A549 (cell line): ENCODE measurements at regions not wholly inside any gene's neighbourhood (a gene's known extent, or its start where the extent isn't known, plus 50 kb on each side); places are given as distances from the start of the nearest gene placed in this dataset.

Source experiments
- ATAC-seq, 2 experiments: fragments of 200-7000 bp in 1 of 2; fragments of >200 bp in 1 of 2; cut with Nextera tagmentation in 1 of 2; cut with Tn5 transposase in 1 of 2; 3 replicates each; pipeline versions ENCODE4 v1.8.0 to v1.9.1; 2018 to 2020; ENCODE audit warnings: mild to moderate bottlenecking in 1 of 2, moderate library complexity in 1 of 2
- CTCF ChIA-PET: fragments of 300-600 bp; sonication (Branson Sonifier 250); formaldehyde crosslinking; extraction: SDS; loops from one replicate; lab custom pipeline; 2021; ENCODE audit warnings: antibody characterized with exemption, inconsistent platforms; lab: Yijun Ruan, JAX
- POLR2A ChIA-PET: fragments of 350-600 bp; formaldehyde crosslinking; extraction: SDS; loops from one replicate; lab custom pipeline; 2021; ENCODE audit warnings: antibody characterized with exemption, inconsistent platforms; lab: Yijun Ruan, JAX
- DNase-seq, 2 experiments: peaks; one replicate each; pipeline versions ENCODE4 v3.0.0 to v3.0.0-alpha.2; 2011 to 2016; ENCODE audit warnings: low read depth in 1 of 2, low spot score in 1 of 2
- FAIRE-seq: peaks from 2 replicates; lab custom pipeline; 2011; peaks lifted over from hg19 to GRCh38; lab: Jason Lieb, UNC
- H3K27ac ChIP-seq, 2 experiments: fragments of >200 bp; sonication (Bioruptor Twin); formaldehyde crosslinking; 3 replicates each; pipeline ENCODE4 v1.5.1; 2016 to 2017
- H3K4me1 ChIP-seq: fragments of >200 bp; sonication (Bioruptor Twin); formaldehyde crosslinking; 3 replicates; pipeline ENCODE4 v1.6.1; 2016
- H3K4me2 ChIP-seq: fragments of >200 bp; sonication (Bioruptor Twin); formaldehyde crosslinking; 3 replicates; pipeline ENCODE4 v1.6.1; 2016
- H3K4me3 ChIP-seq: fragments of >200 bp; sonication (Bioruptor Twin); formaldehyde crosslinking; 3 replicates; pipeline ENCODE4 v1.5.1; 2016
- H3K9me3 ChIP-seq: fragments of >200 bp; sonication (Bioruptor Twin); formaldehyde crosslinking; 3 replicates; pipeline ENCODE4 v1.6.1; 2016
- BHLHE40 ChIP-seq: IDR thresholded peaks from 2 replicates; pipeline ENCODE4 v1.6.1; 2012; ENCODE audit warnings: low read depth, low read length, inconsistent platforms
- CBX2 ChIP-seq: fragments of 200-600 bp; sonication (generic); IDR thresholded peaks from 2 replicates; pipeline ENCODE4 v1.6.1; 2016; ENCODE audit warnings: low read depth, mild to moderate bottlenecking, borderline replicate concordance
- CEBPB ChIP-seq, 2 experiments: fragments of >200 bp in 1 of 2; sonication (Bioruptor Twin) in 1 of 2; formaldehyde crosslinking in 1 of 2; IDR thresholded peaks; 2 replicates each; pipeline ENCODE4 v1.6.1; 2012 to 2016
- CHD2 ChIP-seq: fragments of 150-350 bp; IDR thresholded peaks from 2 replicates; pipeline ENCODE4 v1.6.1; 2014; ENCODE audit warnings: low read length; ENCODE audit not compliant: partially characterized antibody
- FOSL2 ChIP-seq, 2 experiments: fragments of 450-650 bp in 1 of 2; fragments of >200 bp in 1 of 2; sonication (Bioruptor Twin) in 1 of 2; formaldehyde crosslinking; IDR thresholded peaks; 2 replicates each; pipeline versions ENCODE4 v1.5.0 to v1.6.1; 2016 to 2020; ENCODE audit warnings: mild to moderate bottlenecking in 1 of 2, moderate library complexity in 1 of 2
- GATA3 ChIP-seq: IDR thresholded peaks from 2 replicates; pipeline ENCODE4 v1.6.1; 2012; ENCODE audit warnings: borderline replicate concordance
- HDAC2 ChIP-seq: fragments of 200-600 bp; sonication (generic); IDR thresholded peaks from 2 replicates; pipeline ENCODE4 v1.6.1; 2016
- HEYL ChIP-seq: fragments of 250-450 bp; sonication (Bioruptor Pico); IDR thresholded peaks from 2 replicates; pipeline ENCODE4 v1.8.0; 2021; ENCODE audit warnings: mild to moderate bottlenecking, moderate library complexity
- HOXA7 ChIP-seq: fragments of 250-450 bp; sonication (Bioruptor Pico); IDR thresholded peaks from 2 replicates; pipeline ENCODE4 v1.5.0; 2020; ENCODE audit warnings: mild to moderate bottlenecking, moderate library complexity
- JUN ChIP-seq, 2 experiments: fragments of >200 bp; sonication (Bioruptor Twin); formaldehyde crosslinking; IDR thresholded peaks; 2 replicates in 1 of 2; 3 replicates in 1 of 2; pipeline ENCODE4 v1.6.1; 2016 to 2017
- JUNB ChIP-seq: fragments of >200 bp; sonication (Bioruptor Twin); formaldehyde crosslinking; IDR thresholded peaks from 2 replicates; pipeline ENCODE4 v1.6.1; 2016
- KDM1A ChIP-seq: fragments of 200-600 bp; sonication (generic); IDR thresholded peaks from 2 replicates; pipeline ENCODE4 v1.6.1; 2016; ENCODE audit warnings: low read depth, mild to moderate bottlenecking
- KDM5A ChIP-seq: fragments of 200-600 bp; sonication (generic); IDR thresholded peaks from 2 replicates; pipeline ENCODE4 v1.6.1; 2016; ENCODE audit warnings: antibody characterized with exemption, mild to moderate bottlenecking
- MAZ ChIP-seq: fragments of 150-350 bp; IDR thresholded peaks from 2 replicates; pipeline ENCODE4 v1.6.1; 2014; ENCODE audit warnings: antibody characterized with exemption, low read depth, low read length, borderline replicate concordance
- MYC ChIP-seq: IDR thresholded peaks from 2 replicates; pipeline ENCODE4 v1.6.1; 2012; ENCODE audit warnings: mild to moderate bottlenecking, inconsistent platforms, low read length, improper control_type of control experiment, borderline replicate concordance
- NPAS2 ChIP-seq: fragments of 250-450 bp; sonication (Bioruptor Pico); IDR thresholded peaks from 2 replicates; pipeline ENCODE4 v1.8.0; 2022; ENCODE audit warnings: mild to moderate bottlenecking, moderate library complexity, borderline replicate concordance
- NR3C1 ChIP-seq: fragments of >200 bp; sonication (Bioruptor Twin); formaldehyde crosslinking; IDR thresholded peaks from 3 replicates; pipeline ENCODE4 v1.6.1; 2017
- REST ChIP-seq: fragments of 200-600 bp; sonication (generic); IDR thresholded peaks from 2 replicates; pipeline ENCODE4 v1.6.1; 2016; ENCODE audit warnings: antibody characterized with exemption, mild to moderate bottlenecking, moderate library complexity
- SMC3 ChIP-seq: fragments of >200 bp; sonication (Bioruptor Twin); formaldehyde crosslinking; IDR thresholded peaks from 3 replicates; pipeline ENCODE4 v1.6.1; 2018; ENCODE audit warnings: inconsistent platforms
- TFCP2L1 ChIP-seq: fragments of 250-450 bp; sonication (Bioruptor Pico); IDR thresholded peaks from 2 replicates; pipeline ENCODE4 v1.5.0; 2021; ENCODE audit warnings: mild to moderate bottlenecking
- TP53 ChIP-seq: fragments of 250-450 bp; sonication (Bioruptor Pico); IDR thresholded peaks from 2 replicates; pipeline ENCODE4 v1.5.0; 2021; ENCODE audit warnings: mild to moderate bottlenecking, moderate library complexity
- ZC3H11A ChIP-seq: fragments of 450-650 bp; IDR thresholded peaks from 2 replicates; pipeline ENCODE4 v1.6.1; 2014; ENCODE audit warnings: antibody characterized with exemption, mild to moderate bottlenecking
- ZNF302 ChIP-seq: fragments of 250-450 bp; sonication (Bioruptor Pico); IDR thresholded peaks from 2 replicates; pipeline ENCODE4 v1.9.0; 2021; ENCODE audit warnings: inconsistent platforms, mild to moderate bottlenecking, moderate library complexity
- ZSCAN20 ChIP-seq: fragments of 250-450 bp; sonication (Bioruptor Pico); IDR thresholded peaks from 2 replicates; pipeline ENCODE4 v1.8.0; 2022; ENCODE audit warnings: mild to moderate bottlenecking, moderate library complexity
- WGBS: methylation state at CpG from one replicate; pipeline ENCODE4 v1.1.6; 2017; ENCODE audit errors: missing lambda C conversion rate; 5-methylcytosine and 5-hydroxymethylcytosine counted together
- TF ChIP-seq, protein P1 (sequence below): fragments of >200 bp; sonication (Bioruptor Twin); formaldehyde crosslinking; IDR thresholded peaks from 3 replicates; pipeline ENCODE4 v1.6.1; 2016
- TF ChIP-seq, protein P2 (sequence below): fragments of 450-650 bp; IDR thresholded peaks from 2 replicates; pipeline ENCODE4 v1.6.1; 2014; ENCODE audit warnings: antibody characterized with exemption
- TF ChIP-seq, protein P3 (sequence below): fragments of 250-450 bp; sonication (Bioruptor Pico); IDR thresholded peaks from 2 replicates; pipeline ENCODE4 v1.5.0; 2021; ENCODE audit warnings: mild to moderate bottlenecking, moderate library complexity, borderline replicate concordance

DNA sequence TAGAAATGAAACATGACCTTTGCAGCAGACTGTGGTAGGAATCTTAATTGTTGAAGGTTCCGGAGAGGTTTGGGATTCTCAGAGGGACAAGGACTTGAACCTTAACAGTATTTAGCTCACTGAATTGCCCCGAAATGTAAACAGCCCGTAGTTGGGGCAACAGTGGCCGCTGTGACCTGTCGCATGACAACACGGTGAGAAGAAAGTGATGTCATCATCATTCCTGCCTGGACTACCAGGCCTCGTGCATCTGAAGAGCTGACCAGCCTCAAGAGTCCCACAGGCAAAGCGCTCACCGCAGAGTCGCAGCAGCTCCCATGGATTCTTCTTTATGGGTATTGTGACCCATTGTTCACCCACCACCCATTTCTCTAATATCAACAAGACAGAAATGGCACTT is 250.6 kb downstream of the KLF6 start (continued):
- TF ChIP-seq, protein P1, sequence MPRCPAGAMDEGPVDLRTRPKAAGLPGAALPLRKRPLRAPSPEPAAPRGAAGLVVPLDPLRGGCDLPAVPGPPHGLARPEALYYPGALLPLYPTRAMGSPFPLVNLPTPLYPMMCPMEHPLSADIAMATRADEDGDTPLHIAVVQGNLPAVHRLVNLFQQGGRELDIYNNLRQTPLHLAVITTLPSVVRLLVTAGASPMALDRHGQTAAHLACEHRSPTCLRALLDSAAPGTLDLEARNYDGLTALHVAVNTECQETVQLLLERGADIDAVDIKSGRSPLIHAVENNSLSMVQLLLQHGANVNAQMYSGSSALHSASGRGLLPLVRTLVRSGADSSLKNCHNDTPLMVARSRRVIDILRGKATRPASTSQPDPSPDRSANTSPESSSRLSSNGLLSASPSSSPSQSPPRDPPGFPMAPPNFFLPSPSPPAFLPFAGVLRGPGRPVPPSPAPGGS = no peak
- TF ChIP-seq ZC3H11A (no peak), KDM5A (no peak)
- TF ChIP-seq, all 56 proteins: peak for 0

- no peaks in the 10 kb centered on the region for H3K9me3 ChIP-seq
- H3K4me2 ChIP-seq = peak overlapping the region; percentile 71
- ChIA-PET CTCF (interaction anchor here (0.7 kb wide), 1 partner anchor 10 kb away, joined by 3 read pairs; no protein-coding TSS in a partner anchor), POLR2A (no interaction called here)
- DNase-seq (no peak), FAIRE-seq (no peak), ATAC-seq (no peak; a peak in 1 of 6 replicates)
- 68% methylated on average over 3 of the region's 3 CpGs for WGBS
- H3K4me3 ChIP-seq = no peak overlapping the region
- peaks cover 19% of the 10 kb centered on the region for H3K4me1 ChIP-seq
- TF ChIP-seq FOSL2 (IDR thresholded peaks at IDR 0.05) (no peak), FOSL2 (CRISPR knock-in tag; IDR thresholded peaks at IDR 0.05) (no peak; the same call in 1 of the 2 replicates), NR3C1 (no peak), HEYL (CRISPR knock-in tag) (no peak), ZNF302 (CRISPR knock-in tag) (no peak), JUNB (no peak), JUN (IDR thresholded peaks at IDR 0.05) (no peak), NPAS2 (no peak), TP53 (CRISPR knock-in tag) (no peak), BHLHE40 (no peak), ZSCAN20 (CRISPR knock-in tag) (no peak)
- TF ChIP-seq, protein P2, sequence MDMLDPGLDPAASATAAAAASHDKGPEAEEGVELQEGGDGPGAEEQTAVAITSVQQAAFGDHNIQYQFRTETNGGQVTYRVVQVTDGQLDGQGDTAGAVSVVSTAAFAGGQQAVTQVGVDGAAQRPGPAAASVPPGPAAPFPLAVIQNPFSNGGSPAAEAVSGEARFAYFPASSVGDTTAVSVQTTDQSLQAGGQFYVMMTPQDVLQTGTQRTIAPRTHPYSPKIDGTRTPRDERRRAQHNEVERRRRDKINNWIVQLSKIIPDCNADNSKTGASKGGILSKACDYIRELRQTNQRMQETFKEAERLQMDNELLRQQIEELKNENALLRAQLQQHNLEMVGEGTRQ = no peak
- TF ChIP-seq, protein P1 = no peak
- H3K27ac ChIP-seq = peak overlapping the region; percentile 56 to 58
Measured at GRCh38 chr10:3533296-3533695, 251.7 kb downstream of the KLF6 start.

DNA sequence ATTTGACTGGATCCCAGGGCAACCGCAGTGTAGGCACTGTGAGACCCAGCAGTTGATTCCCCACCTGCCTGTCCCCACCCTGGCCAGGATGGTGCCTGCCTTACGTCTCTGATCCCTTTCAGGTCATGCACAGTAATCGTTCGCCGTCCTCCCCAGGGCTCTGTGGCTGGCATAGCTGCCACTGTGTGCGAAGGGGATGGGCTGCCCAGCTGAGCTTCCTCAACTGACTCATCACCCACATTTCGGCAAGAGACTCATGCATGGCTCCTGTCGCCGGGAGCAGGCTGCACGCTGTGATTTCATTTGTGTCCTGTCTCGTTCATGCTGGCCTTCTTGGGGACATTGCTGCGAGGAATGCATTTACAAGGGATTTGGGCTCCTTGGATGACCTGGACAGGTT is 252.4 kb downstream of the KLF6 start:
- H3K27ac ChIP-seq = peak overlapping the region; percentile 56 to 58
- H3K4me1 ChIP-seq = peaks cover 14% of the 10 kb centered on the region
- DNase-seq = peak; percentile 25 to 37
- 34% methylated on average over 12 of the region's 12 CpGs for WGBS
- POLR2A ChIA-PET = no interaction called here
- CTCF ChIA-PET = no interaction called here
- peak; percentile 80 to 82 for ATAC-seq
- 0 out of 3 replicates have a peak overlapping the region, but pooled peaks have one; percentile 20 for H3K4me3 ChIP-seq
- FAIRE-seq = no peak
- H3K9me3 ChIP-seq = no peaks in the 10 kb centered on the region
- peak overlapping the region; percentile 71 for H3K4me2 ChIP-seq
- TF ChIP-seq CBX2 (no peak), ZC3H11A (no peak), HOXA7 (CRISPR knock-in tag) (no peak), CEBPB (IDR thresholded peaks at IDR 0.05) (no peak), REST (no peak), MAZ (no peak), JUN (IDR thresholded peaks at IDR 0.05) (no peak), MYC (no peak), GATA3 (no peak), TFCP2L1 (no peak), CHD2 (no peak), KDM1A (no peak), HDAC2 (no peak), SMC3 (no peak)
- TF ChIP-seq, protein P3, sequence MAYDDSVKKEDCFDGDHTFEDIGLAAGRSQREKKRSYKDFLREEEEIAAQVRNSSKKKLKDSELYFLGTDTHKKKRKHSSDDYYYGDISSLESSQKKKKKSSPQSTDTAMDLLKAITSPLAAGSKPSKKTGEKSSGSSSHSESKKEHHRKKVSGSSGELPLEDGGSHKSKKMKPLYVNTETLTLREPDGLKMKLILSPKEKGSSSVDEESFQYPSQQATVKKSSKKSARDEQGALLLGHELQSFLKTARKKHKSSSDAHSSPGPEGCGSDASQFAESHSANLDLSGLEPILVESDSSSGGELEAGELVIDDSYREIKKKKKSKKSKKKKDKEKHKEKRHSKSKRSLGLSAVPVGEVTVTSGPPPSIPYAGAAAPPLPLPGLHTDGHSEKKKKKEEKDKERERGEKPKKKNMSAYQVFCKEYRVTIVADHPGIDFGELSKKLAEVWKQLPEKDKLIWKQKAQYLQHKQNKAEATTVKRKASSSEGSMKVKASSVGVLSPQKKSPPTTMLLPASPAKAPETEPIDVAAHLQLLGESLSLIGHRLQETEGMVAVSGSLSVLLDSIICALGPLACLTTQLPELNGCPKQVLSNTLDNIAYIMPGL = no peak
